ENCODE measurements at regions not wholly inside any gene's neighbourhood (a gene's known extent, or its start where the extent isn't known, plus 50 kb on each side); places are given as distances from the start of the nearest gene placed in this dataset.

DNA sequence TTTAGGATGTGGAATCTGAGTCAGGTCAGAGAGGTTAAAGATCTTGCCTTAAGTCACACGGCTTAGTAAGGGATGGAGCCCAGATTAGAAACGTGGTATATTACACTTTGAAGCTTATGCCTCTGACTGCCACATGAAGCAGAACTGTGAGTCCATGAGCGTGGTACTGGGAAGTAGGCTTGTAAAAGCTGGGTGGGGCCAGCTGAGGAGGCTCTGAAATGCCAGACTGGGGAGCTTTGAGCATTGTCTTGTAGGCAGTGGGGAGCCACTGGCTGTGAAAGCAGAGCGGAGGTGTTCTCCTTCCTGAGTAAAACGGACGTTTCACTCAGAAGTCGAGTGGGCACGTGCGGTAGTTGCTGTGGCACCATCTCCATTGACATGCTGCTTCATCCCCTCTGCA is 72.6 kb upstream of the USP24 start:
- TF ChIP-seq, protein P1, sequence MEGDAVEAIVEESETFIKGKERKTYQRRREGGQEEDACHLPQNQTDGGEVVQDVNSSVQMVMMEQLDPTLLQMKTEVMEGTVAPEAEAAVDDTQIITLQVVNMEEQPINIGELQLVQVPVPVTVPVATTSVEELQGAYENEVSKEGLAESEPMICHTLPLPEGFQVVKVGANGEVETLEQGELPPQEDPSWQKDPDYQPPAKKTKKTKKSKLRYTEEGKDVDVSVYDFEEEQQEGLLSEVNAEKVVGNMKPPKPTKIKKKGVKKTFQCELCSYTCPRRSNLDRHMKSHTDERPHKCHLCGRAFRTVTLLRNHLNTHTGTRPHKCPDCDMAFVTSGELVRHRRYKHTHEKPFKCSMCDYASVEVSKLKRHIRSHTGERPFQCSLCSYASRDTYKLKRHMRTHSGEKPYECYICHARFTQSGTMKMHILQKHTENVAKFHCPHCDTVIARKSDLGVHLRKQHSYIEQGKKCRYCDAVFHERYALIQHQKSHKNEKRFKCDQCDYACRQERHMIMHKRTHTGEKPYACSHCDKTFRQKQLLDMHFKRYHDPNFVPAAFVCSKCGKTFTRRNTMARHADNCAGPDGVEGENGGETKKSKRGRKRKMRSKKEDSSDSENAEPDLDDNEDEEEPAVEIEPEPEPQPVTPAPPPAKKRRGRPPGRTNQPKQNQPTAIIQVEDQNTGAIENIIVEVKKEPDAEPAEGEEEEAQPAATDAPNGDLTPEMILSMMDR (IDR thresholded peaks at IDR 0.05; ENCODE audit: insufficient read depth, low read depth, low read length): no peak
- peak; percentile 18 for DNase-seq (ENCODE audit: low read depth)
- H3K4me3 ChIP-seq (ENCODE audit: low read depth, low read length): no peak overlapping the region

DNA sequence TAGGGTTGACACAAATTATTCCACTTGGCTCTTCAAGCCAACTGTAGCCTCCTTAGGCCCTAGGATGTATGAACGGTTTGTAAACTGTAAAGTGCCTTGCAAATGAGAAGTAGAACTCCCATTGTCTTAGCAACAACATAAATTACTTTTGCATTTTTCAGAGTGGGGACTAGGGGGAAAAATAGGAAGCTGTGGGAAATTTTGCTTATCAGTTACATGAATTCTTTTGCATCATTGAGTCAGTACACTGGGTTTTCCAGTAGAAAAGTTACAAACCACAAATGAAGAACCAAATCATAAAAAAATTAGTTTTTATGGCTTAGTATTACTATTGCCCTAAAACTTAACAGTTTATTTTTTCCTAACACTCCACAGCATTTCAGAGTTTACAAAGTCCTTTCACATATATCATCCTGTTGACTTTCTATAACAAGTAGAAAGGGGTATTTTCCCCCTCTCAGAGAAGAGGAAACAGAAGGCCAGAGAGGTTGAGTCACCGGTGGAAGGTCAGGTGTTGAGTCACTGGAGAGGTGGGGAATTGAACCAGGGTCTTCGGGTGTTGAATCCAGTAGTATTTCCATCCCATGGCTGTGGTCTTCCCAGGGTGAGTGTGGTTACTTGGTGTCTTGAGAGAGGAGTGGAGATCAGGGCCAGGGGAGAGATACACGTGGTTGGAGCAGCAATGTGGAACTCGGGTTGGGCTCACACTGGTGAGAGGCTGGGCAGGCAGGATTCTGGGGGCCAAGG is 71.9 kb upstream of the USP24 start:
- DNase-seq (ENCODE audit: low read depth): no peak
- no peak overlapping the region for H3K4me3 ChIP-seq (ENCODE audit: low read depth, low read length)
- TF ChIP-seq, protein P1 (IDR thresholded peaks at IDR 0.05; ENCODE audit: insufficient read depth, low read depth, low read length): no peak

DNA sequence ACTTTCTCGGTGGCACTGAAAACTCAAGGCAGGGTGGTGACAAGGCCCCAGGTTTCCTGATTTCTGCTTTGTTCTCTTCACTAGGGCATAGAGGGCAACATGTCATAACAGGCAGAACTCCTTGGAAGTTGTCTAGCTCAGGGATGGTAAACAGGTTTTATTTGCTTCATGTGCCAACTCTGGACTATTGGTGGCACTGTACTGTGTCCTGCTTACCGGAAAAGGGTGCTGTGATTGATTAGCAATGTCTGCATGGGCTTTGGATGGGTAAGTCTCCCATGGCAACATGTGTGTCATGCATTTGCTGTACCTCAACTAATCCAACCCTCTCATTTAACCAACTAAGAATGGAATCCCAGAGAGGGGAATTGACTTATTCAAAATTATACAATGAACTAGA is 70.7 kb upstream of the USP24 start:
- H3K4me3 ChIP-seq (ENCODE audit: low read depth, low read length): no peak overlapping the region
- DNase-seq (ENCODE audit: low read depth): no peak
- TF ChIP-seq, protein P1 (IDR thresholded peaks at IDR 0.05; ENCODE audit: insufficient read depth, low read depth, low read length): no peak

GRCh38 chr1:55284856-55285255 is 69.7 kb upstream of the USP24 start:
- H3K4me3 ChIP-seq (ENCODE audit: low read depth, low read length): no peak overlapping the region
- TF ChIP-seq, protein P1 (IDR thresholded peaks at IDR 0.05; ENCODE audit: insufficient read depth, low read depth, low read length): peak; percentile 68
- DNase-seq (ENCODE audit: low read depth): peak; percentile 65

DNA sequence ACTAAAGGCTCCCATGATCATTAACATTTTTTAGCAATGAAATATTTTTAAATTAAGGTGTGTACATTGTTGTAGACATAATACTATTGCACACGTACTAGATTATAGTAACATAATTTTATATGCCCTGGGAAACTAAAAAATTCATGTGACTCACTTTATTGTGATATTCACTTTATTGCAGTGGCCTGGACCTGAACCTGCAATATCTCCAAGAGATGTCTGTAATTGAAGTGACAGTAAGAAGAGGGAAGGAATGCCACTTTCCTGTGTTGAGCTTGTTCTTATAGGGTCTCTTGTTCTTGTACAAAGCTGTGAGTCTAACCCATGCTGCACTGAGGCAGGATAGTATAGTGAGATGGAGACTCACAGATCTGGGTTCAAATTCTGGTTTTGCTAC is 66.9 kb upstream of the USP24 start:
- TF ChIP-seq, protein P1 (IDR thresholded peaks at IDR 0.05; ENCODE audit: insufficient read depth, low read depth, low read length): no peak
- no peak overlapping the region for H3K4me3 ChIP-seq (ENCODE audit: low read depth, low read length)
- DNase-seq (ENCODE audit: low read depth): no peak

- DNase-seq (ENCODE audit: low read depth): peak; percentile 65
- TF ChIP-seq, protein P1 (IDR thresholded peaks at IDR 0.05; ENCODE audit: insufficient read depth, low read depth, low read length): no peak
- no peak overlapping the region for H3K4me3 ChIP-seq (ENCODE audit: low read depth, low read length)
Measured at GRCh38 chr1:55280731-55281130, 65.6 kb upstream of the USP24 start.

DNA sequence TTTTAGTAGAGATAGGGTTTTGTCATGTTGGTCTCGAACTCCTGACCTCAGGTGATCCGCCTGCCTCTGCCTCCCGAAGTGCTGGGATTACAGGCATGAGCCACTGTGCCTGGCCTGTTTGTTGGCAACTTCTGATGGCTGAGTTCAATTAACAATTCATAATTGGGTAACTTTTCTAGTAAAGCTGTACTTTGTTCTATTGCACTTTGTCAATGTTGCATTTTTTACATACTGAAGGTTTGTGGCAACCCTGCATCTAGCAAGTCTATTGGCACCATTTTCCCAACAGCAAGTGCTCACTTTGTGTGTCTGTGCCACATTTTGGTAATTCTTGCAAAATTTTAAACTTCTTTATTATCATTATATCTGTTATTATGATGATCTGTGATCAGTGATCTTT is 64.5 kb upstream of the USP24 start:
- DNase-seq (ENCODE audit: low read depth): no peak
- H3K4me3 ChIP-seq (ENCODE audit: low read depth, low read length): no peak overlapping the region
- TF ChIP-seq, protein P1 (IDR thresholded peaks at IDR 0.05; ENCODE audit: insufficient read depth, low read depth, low read length): no peak
